ENCODE measurements at regions not wholly inside any gene's neighbourhood (a gene's known extent, or its start where the extent isn't known, plus 50 kb on each side); places are given as distances from the start of the nearest gene placed in this dataset.

GRCh38 chr5:99004960-99005359 lies 76.2 kb upstream of the CHD1 start (continued):
- TF ChIP-seq ZFX (IDR thresholded peaks at IDR 0.05) = no peak
- TF ChIP-seq RAD21 (IDR thresholded peaks at IDR 0.05; ENCODE audit: low read depth) = no peak
- TF ChIP-seq CBX3 (IDR thresholded peaks at IDR 0.05; ENCODE audit: low read depth) = no peak

GRCh38 chr5:99000876-99001275 lies 72.1 kb upstream of the CHD1 start:
- Histone ChIP-seq H3K9ac (ENCODE audit: low read length) (no peak overlapping the region), H3K9me2 (ENCODE audit: insufficient read depth) (0 out of 2 replicates have a peak, but pooled peaks cover 3% of the 10 kb centered on the region), H3K79me2 (ENCODE audit: insufficient read depth, low read length) (no peaks in the 10 kb centered on the region), H3K4me3 (replicated peaks in 1 of 2; ENCODE audit: low read depth in 1 of 2, low read length in 2 of 2) (no peak overlapping the region), H3K36me3 (ENCODE audit: control insufficient read depth in 1 of 2, insufficient read depth in 2 of 2, low read length in 2 of 2) (no peaks in the 10 kb centered on the region), H2AFZ (ENCODE audit: low read depth, low read length, poor library complexity, severe bottlenecking) (no peak overlapping the region), H3K4me1 (ENCODE audit: control insufficient read depth in 1 of 2, insufficient read depth in 2 of 2, low read length in 2 of 2) (no peaks in the 10 kb centered on the region), H3K27ac (ENCODE audit: low read depth, low read length) (no peak overlapping the region), H3K9me3 (ENCODE audit: control insufficient read depth in 1 of 2, insufficient read depth in 1 of 2, low read depth in 1 of 2, low read length in 2 of 2) (no peaks in the 10 kb centered on the region), H3K27me3 (ENCODE audit: insufficient read depth, low read length) (no peaks in the 10 kb centered on the region), H4K20me1 (ENCODE audit: insufficient read depth) (no peaks in the 10 kb centered on the region; the same call in 1 of the 2 replicates), H3K4me2 (ENCODE audit: low read length) (no peak overlapping the region)
- ChIA-PET POLR2A (no interaction called here), CTCF (no interaction called here), RAD21 (ENCODE audit: low non-redundant PET in 1 of 2, low total read pairs in 2 of 2, uncharacterized antibody in 2 of 2, unreplicated experiment in 2 of 2) (no interaction called here)
- DNase-seq (ENCODE audit: low read depth, low spot score) (no peak), ATAC-seq (no peak)
- TF ChIP-seq CBX3 (IDR thresholded peaks at IDR 0.05; ENCODE audit: low read depth) (no peak), EZH2phosphoT487 (IDR thresholded peaks at IDR 0.05; ENCODE audit: borderline replicate concordance) (no peak), POLR2AphosphoS5 (IDR thresholded peaks at IDR 0.05; ENCODE audit: low read depth, low read length) (no peak), TCF7L2 (IDR thresholded peaks at IDR 0.05; ENCODE audit: borderline replicate concordance, extremely low read depth, insufficient read depth, insufficient read length) (no peak), FOSL1 (IDR thresholded peaks at IDR 0.05; ENCODE audit: low read depth) (no peak), EGR1 (IDR thresholded peaks at IDR 0.05; ENCODE audit: low read depth) (no peak), ZFX (IDR thresholded peaks at IDR 0.05) (no peak), SP1 (IDR thresholded peaks at IDR 0.05; ENCODE audit: low read depth) (no peak), ATF3 (IDR thresholded peaks at IDR 0.05) (no peak), REST (IDR thresholded peaks at IDR 0.05; ENCODE audit: low read depth) (no peak)
- BruUV-seq (replicated peaks) = no TSS peak
- intact Hi-C loops (cut with micrococcal nuclease) = no loop called here
